Stimulated activated CD4-positive, alpha-beta T cell treated with anti-CD3 and anti-CD28 coated beads, Interleukin-1b, Interleukin-23, amount 100 ng/mL, for 1 hour (primary cell): ENCODE measurements at regions not wholly inside any gene's neighbourhood (a gene's known extent, or its start where the extent isn't known, plus 50 kb on each side); places are given as distances from the start of the nearest gene placed in this dataset.
"Not testable (repeated sequence)": the region's sequence is repeated elsewhere in the genome, so short reads cannot be mapped to it uniquely, and the experiment has no call there.

ENCODE experiments used
- DNase-seq, 2 donors: peaks; one replicate each; pipeline ENCODE4 v3.0.0-alpha.2; 2020; ENCODE audit warnings: low read depth in 2 of 2

DNA sequence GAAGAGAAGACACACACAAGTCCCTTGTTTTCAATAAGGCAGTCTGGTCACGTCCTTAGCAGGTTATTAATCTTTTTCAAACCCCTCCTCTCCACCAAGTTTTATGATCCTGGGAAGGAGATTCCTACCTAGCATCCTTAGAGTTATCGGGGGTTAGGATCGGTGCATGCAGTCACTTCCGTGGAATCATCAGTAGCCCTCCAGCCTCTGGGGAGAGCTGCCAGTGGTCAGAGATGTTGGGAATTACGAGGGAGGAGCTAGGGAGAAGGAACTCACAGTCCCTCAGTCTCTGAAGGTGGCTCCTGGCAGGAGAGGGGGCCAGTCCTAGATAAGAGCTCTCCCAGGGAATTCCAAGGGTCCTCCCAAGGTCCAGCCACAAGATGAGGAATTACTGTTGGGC lies 57.7 kb upstream of the ATP5PO start:
- no peak for DNase-seq

DNA sequence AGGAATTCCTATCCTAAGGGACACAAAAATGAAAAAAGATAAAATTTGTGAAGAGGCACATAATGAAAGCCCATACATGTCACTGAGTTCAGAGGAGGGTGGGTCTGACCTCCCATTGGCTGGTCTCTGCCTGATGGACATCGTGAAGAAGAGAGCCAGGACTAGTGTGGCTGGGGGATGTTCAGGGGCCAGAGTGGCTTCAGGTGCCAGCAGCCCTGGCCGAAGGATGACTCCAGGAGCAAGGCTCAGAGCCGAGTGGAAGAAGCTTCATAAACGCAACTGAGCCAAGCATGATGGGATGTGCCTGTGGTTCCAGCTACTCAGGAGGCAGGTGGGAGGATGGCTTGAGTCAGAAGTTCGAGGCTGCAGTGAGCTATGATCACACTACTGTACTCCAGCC lies 56.9 kb upstream of the ATP5PO start:
- DNase-seq, result no peak

DNA sequence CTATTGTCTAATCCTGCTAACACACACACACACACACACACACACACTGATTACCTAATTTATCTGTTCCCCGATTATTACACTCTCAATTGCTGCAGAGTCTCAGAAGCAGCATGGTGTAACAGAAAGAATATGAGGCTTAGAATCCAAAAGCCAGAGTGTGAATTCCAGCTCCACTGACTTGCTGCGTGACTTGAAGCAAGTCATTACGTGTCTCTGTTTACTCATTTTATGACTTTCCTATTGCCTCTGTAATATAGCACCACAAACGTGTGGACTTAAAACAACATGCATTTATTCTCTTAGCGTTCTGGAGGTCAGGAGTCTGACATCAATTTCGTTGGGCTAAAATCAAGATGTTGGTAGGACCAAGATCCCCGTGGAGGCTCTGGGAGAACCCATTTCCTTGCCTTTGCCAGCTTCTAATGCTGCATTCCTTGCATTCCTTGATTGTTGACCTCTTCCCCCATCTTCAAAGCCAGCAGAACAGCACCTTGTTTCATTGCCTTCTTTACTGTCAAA lies 55.9 kb upstream of the ATP5PO start:
- no peak for DNase-seq

DNA sequence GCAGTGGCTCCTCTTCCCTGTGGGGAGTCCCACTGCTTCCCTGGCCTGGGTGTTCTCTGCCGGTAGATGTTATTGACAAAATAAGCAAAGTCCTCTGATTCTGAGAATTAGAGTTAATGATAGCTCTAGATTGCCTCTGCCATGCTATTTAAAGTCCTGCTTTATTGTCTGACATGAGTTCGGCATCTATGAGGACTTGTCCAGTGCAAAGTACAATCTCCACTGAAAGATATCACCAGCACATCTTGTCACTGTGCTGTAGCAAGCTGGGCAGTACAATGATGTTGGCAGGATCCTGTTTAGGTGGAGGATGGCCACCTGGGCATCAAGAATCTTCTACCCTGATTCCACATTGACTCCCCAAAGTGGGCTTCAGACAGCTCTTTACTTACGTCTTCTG lies 54.0 kb upstream of the ATP5PO start:
- no peak for DNase-seq

DNA sequence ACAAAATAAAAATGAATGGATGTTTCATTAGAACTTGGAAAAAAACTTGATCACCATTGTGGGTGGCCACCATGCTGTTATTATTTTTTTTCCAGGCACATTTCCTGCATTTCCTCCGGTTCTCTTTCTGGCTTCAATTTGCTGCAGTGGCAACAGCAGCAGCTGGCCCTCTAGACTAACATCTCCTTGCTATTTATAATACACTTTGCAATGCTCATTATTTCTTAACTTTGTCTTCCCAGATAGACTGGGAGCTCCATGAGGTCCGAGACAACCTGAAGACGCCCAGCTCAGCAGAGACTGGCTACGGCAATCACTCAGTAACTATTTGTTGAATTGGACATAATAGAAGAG lies 53.4 kb upstream of the ATP5PO start:
- no peak for DNase-seq

DNA sequence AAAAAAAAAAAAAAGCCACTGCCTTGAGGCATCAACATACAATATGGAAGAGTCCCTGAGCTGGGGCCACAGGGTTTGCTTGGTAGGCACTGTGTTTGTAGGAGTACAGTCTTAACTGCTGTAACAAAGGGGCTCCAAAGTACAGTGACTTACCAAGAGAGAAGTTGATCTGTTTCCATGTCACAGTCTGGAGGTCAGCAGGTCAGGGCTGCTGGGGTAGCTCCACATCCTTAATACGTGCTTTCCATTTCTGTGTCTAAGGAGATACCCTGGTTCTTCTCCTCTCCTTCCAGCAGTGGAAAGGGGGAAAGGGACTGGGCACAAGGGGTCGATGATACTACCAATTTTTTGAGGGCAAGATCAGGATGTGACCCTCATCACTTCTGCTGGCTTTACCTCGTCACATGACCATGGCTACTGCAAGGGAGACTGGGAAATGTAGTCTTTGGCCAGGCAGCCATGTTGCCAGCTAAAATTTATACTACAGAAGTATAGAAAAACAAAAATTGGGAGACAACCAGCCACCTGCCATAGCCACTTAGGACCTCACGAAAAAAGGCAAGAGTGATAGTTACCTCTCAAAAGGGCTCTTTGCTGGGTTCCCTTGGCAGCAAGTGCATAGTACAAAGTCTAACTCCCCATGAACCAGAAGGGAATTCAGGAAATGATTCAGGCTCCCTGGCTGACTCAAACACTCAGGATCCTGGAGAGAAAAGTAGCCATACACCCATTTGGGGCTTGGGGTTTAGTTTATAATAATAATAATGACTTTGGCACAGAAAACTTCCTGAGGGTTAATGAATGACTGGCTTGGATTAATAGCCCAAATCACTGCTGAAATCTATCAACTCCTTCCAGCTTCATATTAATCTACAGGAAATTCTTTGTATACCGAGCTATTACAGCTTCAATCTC lies 52.7 kb upstream of the ATP5PO start:
- no peak for DNase-seq

DNA sequence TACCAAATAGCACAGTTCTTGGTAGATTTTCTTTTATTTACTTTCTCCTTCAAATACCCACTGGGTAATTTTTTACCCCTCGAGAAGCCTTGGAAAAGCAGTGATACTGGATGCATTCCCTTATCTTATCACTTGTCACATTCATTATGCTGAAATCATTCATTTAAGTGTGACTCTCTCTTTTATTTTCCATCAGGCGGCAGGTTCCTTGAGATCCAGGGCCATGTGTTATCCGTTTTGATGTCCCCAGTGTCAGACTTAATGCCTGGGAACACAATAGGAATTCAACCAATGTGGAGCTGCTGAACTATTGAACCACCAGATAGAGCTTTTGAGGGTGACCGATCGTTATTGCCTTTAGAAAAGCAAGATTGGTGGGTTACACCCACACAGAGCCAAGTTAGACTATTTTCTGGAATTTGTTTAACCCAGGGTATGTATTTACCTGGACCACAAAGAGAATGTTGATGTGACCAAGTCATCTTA lies 51.5 kb upstream of the ATP5PO start:
- DNase-seq, result no peak

DNA sequence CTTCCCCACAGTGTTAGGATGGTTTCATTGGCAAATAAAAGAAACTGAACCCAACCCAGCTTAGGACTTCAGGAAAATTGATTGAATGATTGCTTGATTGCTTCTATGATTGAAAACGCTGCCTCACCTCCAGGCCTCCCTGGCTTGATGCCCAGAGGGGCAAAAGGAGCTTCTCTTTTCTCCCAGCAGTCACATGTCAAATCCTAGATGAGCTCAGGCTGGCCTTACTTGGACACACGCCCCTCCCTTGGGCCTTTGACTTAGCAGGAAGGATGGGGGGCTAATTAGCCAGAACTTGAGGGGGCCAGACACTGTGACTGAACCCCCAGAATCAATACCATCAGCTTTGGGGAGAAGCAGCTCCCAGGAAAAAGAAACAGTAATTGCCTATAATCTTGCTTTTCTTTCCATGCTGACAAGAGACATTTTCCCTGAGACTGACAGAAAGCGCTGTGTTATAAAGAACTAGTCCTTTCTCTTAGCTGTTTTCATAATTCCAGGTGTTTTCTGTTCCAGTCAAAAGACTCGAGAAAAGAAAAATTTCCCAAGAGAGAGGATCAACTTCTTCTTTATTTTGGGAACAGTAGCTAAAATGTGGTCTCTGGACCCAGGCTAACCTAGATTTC lies 50.8 kb upstream of the ATP5PO start:
- DNase-seq, result no peak

DNA sequence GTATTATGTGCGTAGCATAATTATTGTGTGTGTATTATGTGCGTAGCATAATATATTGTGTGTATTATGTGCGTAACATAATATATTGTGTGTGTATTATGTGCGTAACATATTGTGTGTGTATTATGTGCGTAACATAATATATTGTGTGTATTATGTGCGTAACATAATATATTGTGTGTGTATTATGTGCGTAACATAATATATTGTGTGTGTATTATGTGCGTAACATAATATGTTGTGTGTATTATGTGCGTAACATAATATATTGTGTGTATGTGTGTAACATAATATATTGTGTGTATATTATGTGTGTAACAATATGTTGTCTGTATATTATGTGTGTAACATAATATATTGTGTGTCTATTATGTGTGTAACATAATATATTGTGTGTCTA lies 50.1 kb upstream of the ATP5PO start:
- DNase-seq, result not testable (repeated sequence)
